DND-41 (cell line): ENCODE measurements at regions not wholly inside any gene's neighbourhood (a gene's known extent, or its start where the extent isn't known, plus 50 kb on each side); places are given as distances from the start of the nearest gene placed in this dataset.

Experiments
- EZH2 ChIP-seq: IDR thresholded peaks from 3 replicates; pipeline ENCODE4 v1.6.1; 2012; ENCODE audit warnings: borderline replicate concordance, low read depth, mild to moderate bottlenecking, moderate library complexity, low read length, inconsistent platforms; ENCODE audit not compliant: severe bottlenecking
- TF ChIP-seq, protein P1 (sequence below): IDR thresholded peaks from 2 replicates; pipeline ENCODE4 v1.5.1; 2012; ENCODE audit warnings: borderline replicate concordance, low read length, moderate library complexity, mild to moderate bottlenecking; ENCODE audit not compliant: poor library complexity, severe bottlenecking; ENCODE audit errors: extremely low read depth

DNA sequence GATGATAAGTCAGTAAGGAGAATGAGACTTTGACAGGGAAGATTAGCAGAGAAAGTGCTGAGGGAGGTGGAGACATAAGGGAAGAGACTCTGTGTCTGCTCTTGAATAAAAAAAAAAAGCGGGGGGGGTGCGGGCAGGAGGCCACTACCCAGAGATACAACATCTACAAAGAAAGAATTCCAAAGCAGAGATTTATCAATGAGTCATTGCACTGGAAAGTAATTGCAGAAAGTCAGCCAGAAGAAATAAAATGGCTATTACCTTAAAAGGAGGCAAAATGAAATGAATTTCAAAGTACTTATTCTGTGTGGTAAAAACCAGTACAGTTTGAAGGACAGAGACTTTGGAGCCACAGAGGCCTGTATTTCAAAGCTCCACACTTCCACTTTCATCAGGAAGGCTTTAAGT, 267.1 kb upstream of the PRKD1 start:
- TF ChIP-seq, protein P1, sequence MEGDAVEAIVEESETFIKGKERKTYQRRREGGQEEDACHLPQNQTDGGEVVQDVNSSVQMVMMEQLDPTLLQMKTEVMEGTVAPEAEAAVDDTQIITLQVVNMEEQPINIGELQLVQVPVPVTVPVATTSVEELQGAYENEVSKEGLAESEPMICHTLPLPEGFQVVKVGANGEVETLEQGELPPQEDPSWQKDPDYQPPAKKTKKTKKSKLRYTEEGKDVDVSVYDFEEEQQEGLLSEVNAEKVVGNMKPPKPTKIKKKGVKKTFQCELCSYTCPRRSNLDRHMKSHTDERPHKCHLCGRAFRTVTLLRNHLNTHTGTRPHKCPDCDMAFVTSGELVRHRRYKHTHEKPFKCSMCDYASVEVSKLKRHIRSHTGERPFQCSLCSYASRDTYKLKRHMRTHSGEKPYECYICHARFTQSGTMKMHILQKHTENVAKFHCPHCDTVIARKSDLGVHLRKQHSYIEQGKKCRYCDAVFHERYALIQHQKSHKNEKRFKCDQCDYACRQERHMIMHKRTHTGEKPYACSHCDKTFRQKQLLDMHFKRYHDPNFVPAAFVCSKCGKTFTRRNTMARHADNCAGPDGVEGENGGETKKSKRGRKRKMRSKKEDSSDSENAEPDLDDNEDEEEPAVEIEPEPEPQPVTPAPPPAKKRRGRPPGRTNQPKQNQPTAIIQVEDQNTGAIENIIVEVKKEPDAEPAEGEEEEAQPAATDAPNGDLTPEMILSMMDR: no peak
- TF ChIP-seq EZH2: no peak
